Urothelium cell line (cell line): ENCODE measurements at regions not wholly inside any gene's neighbourhood (a gene's known extent, or its start where the extent isn't known, plus 50 kb on each side); places are given as distances from the start of the nearest gene placed in this dataset.
"Not testable (repeated sequence)": the region's sequence is repeated elsewhere in the genome, so short reads cannot be mapped to it uniquely, and the experiment has no call there.

Source experiments
- DNase-seq: peaks from one replicate; pipeline ENCODE4 v3.0.0; 2011; ENCODE audit warnings: low spot score, mixed read lengths
- FAIRE-seq: peaks from 2 replicates; lab custom pipeline; 2011; peaks lifted over from hg19 to GRCh38; lab: Jason Lieb, UNC

DNA sequence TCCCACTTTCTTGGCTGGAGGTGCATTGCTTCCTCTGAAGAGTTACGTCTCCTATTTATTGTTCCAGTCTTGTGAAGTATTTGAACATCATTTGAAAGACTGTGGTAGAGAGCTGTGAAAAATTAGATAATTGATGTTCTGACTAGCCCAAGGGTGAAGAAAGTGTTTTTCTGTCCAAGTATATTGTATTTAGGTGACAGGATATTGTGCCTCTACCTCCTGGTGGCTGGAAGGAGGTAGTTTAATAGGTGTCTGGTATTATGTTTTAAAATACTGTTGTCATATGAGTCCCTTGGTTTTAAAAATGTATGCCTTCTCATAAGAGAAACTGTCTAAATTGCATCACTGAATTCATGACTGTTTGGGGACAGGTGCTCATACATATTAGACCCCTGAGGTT is 226.0 kb downstream of the SPRY1 start:
- no peak for DNase-seq
- FAIRE-seq = no peak

GRCh38 chr4:123623611-123624010 is 227.0 kb downstream of the SPRY1 start:
- no peak for DNase-seq
- no peak for FAIRE-seq

DNA sequence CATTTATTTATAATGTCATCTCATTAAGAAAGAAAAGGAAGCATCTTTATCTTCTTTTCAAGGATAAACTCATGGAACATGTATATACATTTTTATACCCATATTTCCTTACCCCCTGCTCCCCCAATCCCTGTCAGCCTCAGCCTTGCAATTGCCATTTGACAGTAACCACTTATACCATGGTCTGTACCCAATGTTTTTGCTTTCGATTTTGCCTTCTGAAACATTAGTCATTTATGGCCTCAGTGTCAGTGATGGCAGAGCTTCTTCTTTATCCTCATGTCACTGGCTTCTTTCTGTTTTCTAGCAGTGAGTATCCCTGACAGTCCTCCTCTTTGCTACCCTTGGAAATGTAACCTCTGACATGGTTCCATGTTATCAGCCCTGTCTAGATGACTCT is 228.4 kb downstream of the SPRY1 start:
- FAIRE-seq = no peak
- no peak for DNase-seq

- FAIRE-seq (no peak), DNase-seq (no peak)
Observed at GRCh38 chr4:123628288-123628687, 231.7 kb downstream of the SPRY1 start.

GRCh38 chr4:123631786-123632692 is 235.4 kb downstream of the SPRY1 start:
- FAIRE-seq (no peak), DNase-seq (no peak)

DNA sequence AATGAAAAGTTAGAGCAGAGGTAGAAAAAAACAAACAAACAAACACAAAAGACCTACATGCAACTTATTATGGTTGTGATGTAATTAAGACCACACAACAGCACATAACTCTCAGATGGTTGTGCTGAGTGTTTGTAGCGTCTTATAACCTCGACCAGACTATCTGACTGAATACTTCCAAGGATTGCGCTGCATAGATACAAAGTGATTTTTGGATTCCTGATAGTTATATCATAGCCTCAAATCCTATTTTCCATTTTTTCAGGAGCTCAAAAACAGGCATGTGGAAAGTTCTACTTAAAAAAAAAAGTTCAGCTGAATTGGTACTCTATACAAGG is 236.1 kb downstream of the SPRY1 start:
- no peak for DNase-seq
- FAIRE-seq = no peak

- DNase-seq (no peak), FAIRE-seq (no peak)
Observed at GRCh38 chr4:123638834-123639233, 242.2 kb downstream of the SPRY1 start.

GRCh38 chr4:123640271-123640670 is 243.7 kb downstream of the SPRY1 start:
- no peak for FAIRE-seq
- no peak for DNase-seq

- no peak for FAIRE-seq
- DNase-seq = no peak
Observed at GRCh38 chr4:123640824-123641223, 244.2 kb downstream of the SPRY1 start.

GRCh38 chr4:123643691-123644090 is 247.1 kb downstream of the SPRY1 start:
- FAIRE-seq = no peak
- DNase-seq = no peak

DNA sequence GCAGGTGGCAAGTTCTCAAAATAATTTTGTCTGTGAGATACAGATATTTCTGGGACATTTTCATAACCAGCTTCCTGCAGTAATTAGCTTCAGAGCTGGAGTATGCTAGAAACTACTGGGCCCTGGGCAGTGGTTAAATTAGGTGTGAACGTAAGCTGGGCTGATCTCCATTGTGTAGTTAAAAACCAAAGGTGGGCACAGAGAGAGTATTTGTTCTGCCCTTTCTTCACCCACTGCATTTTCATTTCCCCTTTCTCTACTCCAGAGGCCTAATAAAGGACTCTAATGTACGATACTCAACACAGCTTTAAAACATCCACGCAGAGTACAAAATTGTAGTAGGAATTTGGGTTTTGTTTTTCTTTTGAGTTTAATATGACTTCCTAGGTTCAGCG is 252.7 kb downstream of the SPRY1 start:
- DNase-seq (no peak), FAIRE-seq (no peak)

DNA sequence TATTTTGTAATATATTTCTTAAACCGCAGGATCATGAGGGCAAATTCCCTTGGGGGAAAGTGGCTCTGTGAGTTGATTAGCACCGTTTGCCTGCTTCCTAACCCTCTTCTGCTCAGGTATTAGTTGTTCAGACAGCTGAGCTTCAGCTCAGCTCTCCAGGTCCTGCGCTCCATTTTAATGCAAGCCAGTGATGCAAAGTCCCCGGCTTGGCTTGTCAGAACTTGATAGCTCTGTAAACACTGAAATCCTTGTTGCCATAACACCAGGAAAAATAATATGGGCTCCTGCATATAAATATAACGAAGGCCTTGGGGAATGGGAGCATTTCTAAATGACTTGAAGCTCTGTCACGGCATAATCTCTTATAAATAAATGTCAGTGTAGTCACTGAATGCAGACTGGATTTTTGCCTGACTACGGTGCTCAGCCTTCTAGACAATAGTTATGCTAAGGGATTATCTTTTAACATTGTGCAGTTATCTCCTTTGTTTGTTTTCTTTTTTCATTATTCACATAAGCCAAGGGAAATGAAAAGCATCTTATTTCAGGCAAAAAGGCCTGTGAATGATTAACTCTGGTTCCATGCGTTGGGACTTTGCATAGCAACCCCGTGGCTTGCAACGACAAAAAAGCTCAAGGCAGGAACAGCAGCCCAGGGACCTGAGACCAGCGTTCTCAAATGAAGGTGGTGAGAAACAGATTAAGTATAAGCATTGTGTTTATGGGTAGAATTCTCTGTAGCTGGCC is 253.2 kb downstream of the SPRY1 start:
- FAIRE-seq (no peak), DNase-seq (no peak)

- FAIRE-seq = no peak
- no peak for DNase-seq
Observed at GRCh38 chr4:123651066-123651465, 254.5 kb downstream of the SPRY1 start.

- FAIRE-seq (no peak), DNase-seq (no peak)
Observed at GRCh38 chr4:123651536-123652180, 255.1 kb downstream of the SPRY1 start.

- FAIRE-seq (no peak), DNase-seq (no peak)
Observed at GRCh38 chr4:123652476-123652875, 255.9 kb downstream of the SPRY1 start.

GRCh38 chr4:123653236-123653635 is 256.6 kb downstream of the SPRY1 start:
- DNase-seq (no peak), FAIRE-seq (no peak)

DNA sequence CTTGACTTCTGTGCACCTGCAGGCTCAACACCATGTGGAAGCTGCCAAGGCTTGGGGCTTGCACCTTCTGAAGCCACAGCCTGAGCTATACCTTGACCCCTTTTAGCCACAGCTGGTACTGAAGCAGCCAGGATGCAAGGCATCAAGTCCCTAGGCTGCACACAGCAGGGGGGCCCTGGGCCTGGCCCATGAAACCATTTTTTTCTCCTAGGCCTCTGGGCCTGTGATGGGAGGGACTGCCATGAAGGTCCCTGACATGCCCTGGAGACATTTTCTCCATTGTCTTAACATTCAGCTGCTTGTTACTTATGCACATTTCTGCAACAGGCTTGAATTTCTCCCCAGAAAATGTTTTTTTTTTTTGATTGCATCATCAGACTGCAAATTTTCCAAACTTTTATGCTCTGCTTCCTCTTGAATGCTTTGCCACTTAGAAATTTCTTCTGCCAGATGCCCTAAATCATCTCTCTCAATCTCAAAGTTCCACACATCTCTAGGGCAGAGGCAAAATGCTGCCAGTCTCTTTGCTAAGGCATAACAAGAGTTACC is 260.2 kb downstream of the SPRY1 start:
- not testable (repeated sequence) for FAIRE-seq, DNase-seq

GRCh38 chr4:123657606-123658005 is 261.0 kb downstream of the SPRY1 start:
- FAIRE-seq, DNase-seq: not testable (repeated sequence)

DNA sequence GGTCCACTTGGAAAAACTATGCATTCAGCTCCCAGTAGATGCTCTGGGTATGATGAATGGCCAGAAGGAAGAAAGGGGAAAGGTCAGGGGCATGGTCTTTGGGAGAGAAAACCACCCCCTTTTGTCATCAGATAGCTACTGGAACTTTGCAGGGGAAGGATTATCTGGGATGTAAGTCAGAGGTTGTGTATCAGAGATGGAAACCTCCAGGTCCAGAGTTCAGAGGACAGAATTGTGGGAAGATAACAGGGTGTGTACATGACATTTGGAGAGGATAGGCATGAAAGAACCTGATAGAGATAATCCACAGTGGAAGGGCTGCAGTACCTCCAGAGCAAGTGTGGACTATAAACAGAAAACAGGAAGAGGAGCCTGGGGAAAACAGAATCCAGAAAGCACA is 262.7 kb downstream of the SPRY1 start:
- DNase-seq (no peak), FAIRE-seq (no peak)

GRCh38 chr4:123659730-123660129 is 263.1 kb downstream of the SPRY1 start:
- DNase-seq (no peak), FAIRE-seq (no peak)

- no peak for DNase-seq
- FAIRE-seq = no peak
Observed at GRCh38 chr4:123661080-123661737, 264.6 kb downstream of the SPRY1 start.
